ENCODE measurements at regions not wholly inside any gene's neighbourhood (a gene's known extent, or its start where the extent isn't known, plus 50 kb on each side); places are given as distances from the start of the nearest gene placed in this dataset.

DNA sequence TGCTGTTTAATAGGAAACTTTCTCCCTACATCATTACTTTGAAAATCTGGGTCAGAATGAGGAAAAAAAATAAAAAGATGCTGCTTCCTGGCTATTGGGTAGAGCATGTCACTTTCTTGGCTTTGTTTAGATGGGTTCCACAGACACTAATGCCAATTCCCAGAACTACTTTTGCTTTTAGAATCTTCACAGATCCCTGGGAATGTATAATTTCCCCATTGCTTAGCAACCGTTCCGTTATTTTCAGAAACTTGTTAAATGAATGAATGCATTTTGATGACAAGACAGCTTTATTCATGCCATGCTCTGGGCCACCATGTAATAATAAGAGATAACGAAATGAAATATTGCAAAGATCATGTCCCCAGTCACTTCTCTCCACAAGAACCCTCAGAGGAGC is 126.5 kb upstream of the TRPC7 start (continued):
- TF ChIP-seq, protein P1, sequence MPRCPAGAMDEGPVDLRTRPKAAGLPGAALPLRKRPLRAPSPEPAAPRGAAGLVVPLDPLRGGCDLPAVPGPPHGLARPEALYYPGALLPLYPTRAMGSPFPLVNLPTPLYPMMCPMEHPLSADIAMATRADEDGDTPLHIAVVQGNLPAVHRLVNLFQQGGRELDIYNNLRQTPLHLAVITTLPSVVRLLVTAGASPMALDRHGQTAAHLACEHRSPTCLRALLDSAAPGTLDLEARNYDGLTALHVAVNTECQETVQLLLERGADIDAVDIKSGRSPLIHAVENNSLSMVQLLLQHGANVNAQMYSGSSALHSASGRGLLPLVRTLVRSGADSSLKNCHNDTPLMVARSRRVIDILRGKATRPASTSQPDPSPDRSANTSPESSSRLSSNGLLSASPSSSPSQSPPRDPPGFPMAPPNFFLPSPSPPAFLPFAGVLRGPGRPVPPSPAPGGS (IDR thresholded peaks at IDR 0.05), result no peak
- TF ChIP-seq BHLHE40 (IDR thresholded peaks at IDR 0.05; ENCODE audit: low read depth, low read length) (no peak), HDAC2 (IDR thresholded peaks at IDR 0.05) (no peak), TP53 (CRISPR knock-in tag; IDR thresholded peaks at IDR 0.05) (no peak)

DNA sequence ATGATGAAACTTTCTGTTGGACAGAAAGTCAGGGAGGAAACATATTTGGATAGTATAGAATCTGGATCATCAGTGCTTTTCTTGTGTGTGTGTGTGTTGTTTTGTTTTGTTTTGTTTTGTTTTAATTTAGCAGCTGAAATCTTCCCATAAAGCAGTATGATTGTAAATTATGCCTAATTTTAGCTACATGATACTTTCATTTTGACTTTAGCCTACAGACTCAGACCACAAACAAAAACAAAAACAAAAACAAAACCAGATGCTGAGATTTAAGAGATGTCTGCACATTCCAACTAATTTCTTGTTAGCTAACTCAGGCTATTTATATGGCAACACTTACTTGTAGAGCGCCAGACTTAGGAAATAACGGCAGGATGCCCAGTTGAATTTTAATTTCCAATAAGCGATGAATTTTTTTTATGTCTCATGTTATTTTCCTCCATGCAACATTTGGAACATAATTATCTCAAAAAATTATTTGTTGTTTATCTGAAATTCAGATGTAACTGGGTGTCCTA is 119.5 kb upstream of the TRPC7 start:
- Histone ChIP-seq H3K9me3 (no peaks in the 10 kb centered on the region), H3K4me2 (no peak overlapping the region), H3K4me1 (no peaks in the 10 kb centered on the region), H3K27ac (no peak overlapping the region), H3K4me3 (no peak overlapping the region)
- WGBS (ENCODE audit: missing lambda C conversion rate), result 36% methylated on average over 3 of the region's 3 CpGs
- TF ChIP-seq HOXA7 (CRISPR knock-in tag; IDR thresholded peaks at IDR 0.05) (no peak), EP300 (IDR thresholded peaks at IDR 0.05) (no peak), MAZ (IDR thresholded peaks at IDR 0.05; ENCODE audit: borderline replicate concordance, low read depth, low read length) (no peak)
- ChIA-PET CTCF (interaction anchor here (1.4 kb wide), 1 partner anchor 13 kb away, joined by 5 read pairs; no protein-coding TSS in a partner anchor), POLR2A (no interaction called here)
- no peak for FAIRE-seq
- ATAC-seq, result no peak
- no peak for DNase-seq (ENCODE audit: low read depth in 1 of 2, low spot score in 1 of 2)

DNA sequence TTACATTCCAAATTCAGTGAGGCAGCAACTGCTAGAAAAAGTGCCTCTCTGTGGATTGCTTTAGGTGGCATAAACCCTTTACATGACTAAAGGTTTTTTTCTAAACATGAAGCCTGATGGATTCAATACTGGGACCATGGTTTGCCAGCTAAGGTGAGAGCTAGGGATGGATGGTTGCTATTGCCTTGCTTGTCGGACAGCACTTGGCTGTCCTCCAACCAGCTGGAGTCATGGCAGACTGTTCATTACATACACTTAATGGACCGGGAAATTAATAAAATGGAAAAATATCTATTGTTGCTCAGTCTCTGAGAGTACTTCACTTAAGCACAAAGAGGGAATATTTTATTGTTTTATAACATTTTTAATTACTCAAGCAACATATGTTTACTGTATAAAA is 116.9 kb upstream of the TRPC7 start:
- CTCF ChIA-PET, result no interaction called here
- Histone ChIP-seq H3K4me2 (no peak overlapping the region), H3K4me3 (no peak overlapping the region), H3K9me3 (no peaks in the 10 kb centered on the region), H3K27ac (no peak overlapping the region), H3K4me1 (no peaks in the 10 kb centered on the region)
- TF ChIP-seq CHD4 (IDR thresholded peaks at IDR 0.05; ENCODE audit: borderline replicate concordance), result no peak
- TF ChIP-seq JUN (IDR thresholded peaks at IDR 0.05), result no peak
- TF ChIP-seq, protein P2, sequence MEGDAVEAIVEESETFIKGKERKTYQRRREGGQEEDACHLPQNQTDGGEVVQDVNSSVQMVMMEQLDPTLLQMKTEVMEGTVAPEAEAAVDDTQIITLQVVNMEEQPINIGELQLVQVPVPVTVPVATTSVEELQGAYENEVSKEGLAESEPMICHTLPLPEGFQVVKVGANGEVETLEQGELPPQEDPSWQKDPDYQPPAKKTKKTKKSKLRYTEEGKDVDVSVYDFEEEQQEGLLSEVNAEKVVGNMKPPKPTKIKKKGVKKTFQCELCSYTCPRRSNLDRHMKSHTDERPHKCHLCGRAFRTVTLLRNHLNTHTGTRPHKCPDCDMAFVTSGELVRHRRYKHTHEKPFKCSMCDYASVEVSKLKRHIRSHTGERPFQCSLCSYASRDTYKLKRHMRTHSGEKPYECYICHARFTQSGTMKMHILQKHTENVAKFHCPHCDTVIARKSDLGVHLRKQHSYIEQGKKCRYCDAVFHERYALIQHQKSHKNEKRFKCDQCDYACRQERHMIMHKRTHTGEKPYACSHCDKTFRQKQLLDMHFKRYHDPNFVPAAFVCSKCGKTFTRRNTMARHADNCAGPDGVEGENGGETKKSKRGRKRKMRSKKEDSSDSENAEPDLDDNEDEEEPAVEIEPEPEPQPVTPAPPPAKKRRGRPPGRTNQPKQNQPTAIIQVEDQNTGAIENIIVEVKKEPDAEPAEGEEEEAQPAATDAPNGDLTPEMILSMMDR (IDR thresholded peaks at IDR 0.05), result no peak
- no peak for TF ChIP-seq ZFP36 (IDR thresholded peaks at IDR 0.05; ENCODE audit: borderline replicate concordance, partially characterized antibody)
- POLR2A ChIA-PET, result no interaction called here
- no peak for FAIRE-seq
- 23% methylated on average over 2 of the region's 2 CpGs for WGBS (ENCODE audit: missing lambda C conversion rate)
- no peak for DNase-seq (ENCODE audit: low read depth in 1 of 2, low spot score in 1 of 2)
- ATAC-seq, result no peak

DNA sequence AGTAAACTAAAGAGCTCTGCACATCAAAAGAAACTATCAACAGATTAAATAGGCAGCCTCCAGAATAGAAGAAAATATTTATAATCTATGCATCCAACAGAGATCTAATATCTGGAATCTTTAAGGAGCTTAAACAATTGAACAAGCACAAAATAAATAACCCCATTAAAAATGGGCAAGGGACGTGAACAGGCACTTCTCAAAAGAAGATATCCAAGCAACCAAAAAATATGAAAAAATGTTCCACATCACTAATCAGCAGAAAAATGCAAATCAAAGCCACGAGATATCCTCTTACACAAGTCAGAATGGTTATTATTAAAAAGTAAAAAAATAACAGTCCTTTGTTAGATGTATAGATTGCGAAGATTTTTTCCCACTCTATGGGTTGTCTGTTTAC is 109.1 kb upstream of the TRPC7 start:
- no peak for FAIRE-seq
- ChIA-PET CTCF (no interaction called here), POLR2A (no interaction called here)
- no peak for ATAC-seq
- H3K9me3 ChIP-seq, result no peaks in the 10 kb centered on the region
- H3K27ac ChIP-seq, result no peak overlapping the region
- H3K4me2 ChIP-seq, result no peak overlapping the region
- no peak overlapping the region for H3K4me3 ChIP-seq
- H3K4me1 ChIP-seq, result no peaks in the 10 kb centered on the region
- 3% methylated on average over 3 of the region's 3 CpGs for WGBS (ENCODE audit: missing lambda C conversion rate)
- DNase-seq (ENCODE audit: low read depth in 1 of 2, low spot score in 1 of 2), result no peak
- TF ChIP-seq ZC3H11A (IDR thresholded peaks at IDR 0.05), result no peak
- TF ChIP-seq, protein P3, sequence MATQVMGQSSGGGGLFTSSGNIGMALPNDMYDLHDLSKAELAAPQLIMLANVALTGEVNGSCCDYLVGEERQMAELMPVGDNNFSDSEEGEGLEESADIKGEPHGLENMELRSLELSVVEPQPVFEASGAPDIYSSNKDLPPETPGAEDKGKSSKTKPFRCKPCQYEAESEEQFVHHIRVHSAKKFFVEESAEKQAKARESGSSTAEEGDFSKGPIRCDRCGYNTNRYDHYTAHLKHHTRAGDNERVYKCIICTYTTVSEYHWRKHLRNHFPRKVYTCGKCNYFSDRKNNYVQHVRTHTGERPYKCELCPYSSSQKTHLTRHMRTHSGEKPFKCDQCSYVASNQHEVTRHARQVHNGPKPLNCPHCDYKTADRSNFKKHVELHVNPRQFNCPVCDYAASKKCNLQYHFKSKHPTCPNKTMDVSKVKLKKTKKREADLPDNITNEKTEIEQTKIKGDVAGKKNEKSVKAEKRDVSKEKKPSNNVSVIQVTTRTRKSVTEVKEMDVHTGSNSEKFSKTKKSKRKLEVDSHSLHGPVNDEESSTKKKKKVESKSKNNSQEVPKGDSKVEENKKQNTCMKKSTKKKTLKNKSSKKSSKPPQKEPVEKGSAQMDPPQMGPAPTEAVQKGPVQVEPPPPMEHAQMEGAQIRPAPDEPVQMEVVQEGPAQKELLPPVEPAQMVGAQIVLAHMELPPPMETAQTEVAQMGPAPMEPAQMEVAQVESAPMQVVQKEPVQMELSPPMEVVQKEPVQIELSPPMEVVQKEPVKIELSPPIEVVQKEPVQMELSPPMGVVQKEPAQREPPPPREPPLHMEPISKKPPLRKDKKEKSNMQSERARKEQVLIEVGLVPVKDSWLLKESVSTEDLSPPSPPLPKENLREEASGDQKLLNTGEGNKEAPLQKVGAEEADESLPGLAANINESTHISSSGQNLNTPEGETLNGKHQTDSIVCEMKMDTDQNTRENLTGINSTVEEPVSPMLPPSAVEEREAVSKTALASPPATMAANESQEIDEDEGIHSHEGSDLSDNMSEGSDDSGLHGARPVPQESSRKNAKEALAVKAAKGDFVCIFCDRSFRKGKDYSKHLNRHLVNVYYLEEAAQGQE (IDR thresholded peaks at IDR 0.05), result no peak
- TF ChIP-seq FOSB (CRISPR knock-in tag; IDR thresholded peaks at IDR 0.05), result no peak

Data from A549 (cell line).